IMR-90 (cell line): ENCODE measurements at regions not wholly inside any gene's neighbourhood (a gene's known extent, or its start where the extent isn't known, plus 50 kb on each side); places are given as distances from the start of the nearest gene placed in this dataset.

ENCODE experiments used
- ATAC-seq: fragments of 200-7000 bp; cut with Tn5 transposase; 2 replicates; pipeline ENCODE4 v1.9.1; 2020; ENCODE audit warnings: low read depth, mild to moderate bottlenecking, moderate library complexity
- BruUV-seq: library from RNA; stranded (reverse); fragments of 400-500 nt; replicated peaks from 2 replicates; lab custom pipeline; 2021; lab: Mats Ljungman, UMichigan
- CTCF ChIA-PET: fragments of 300-600 bp; formaldehyde crosslinking; extraction: SDS; loops from one replicate; lab custom pipeline; 2021; ENCODE audit warnings: antibody characterized with exemption; lab: Yijun Ruan, JAX
- POLR2A ChIA-PET: fragments of 300-600 bp; sonication (Branson Sonifier 250); formaldehyde crosslinking; loops from one replicate; lab custom pipeline; 2022; ENCODE audit warnings: antibody characterized with exemption; ENCODE audit not compliant: unreplicated experiment; lab: Charles Lee
- DNase-seq: peaks from one replicate; pipeline ENCODE4 v3.0.0; 2013
- H2AFZ ChIP-seq: replicated peaks from 2 replicates; pipeline ENCODE3; 2013; ENCODE audit warnings: low read length, mild to moderate bottlenecking; ENCODE audit not compliant: poor library complexity
- H2AK5ac ChIP-seq: 2 replicates; pipeline ENCODE4 v1.6.1; 2013; ENCODE audit warnings: low read depth, low read length, inconsistent platforms
- H2AK9ac ChIP-seq: replicated peaks from 2 replicates; pipeline ENCODE3; 2013; ENCODE audit warnings: mild to moderate bottlenecking, low read depth, low read length, moderate library complexity; ENCODE audit not compliant: poor library complexity
- H2BK120ac ChIP-seq: 2 replicates; pipeline ENCODE4 v1.6.1; 2013; ENCODE audit warnings: low read depth, low read length, inconsistent platforms
- H2BK15ac ChIP-seq: 3 replicates; pipeline ENCODE4 v1.6.1; 2013; ENCODE audit warnings: low read depth, low read length, inconsistent platforms
- H2BK20ac ChIP-seq: 2 replicates; pipeline ENCODE4 v1.6.1; 2013; ENCODE audit warnings: low read depth, mild to moderate bottlenecking, inconsistent platforms, low read length, moderate library complexity
- H2BK5ac ChIP-seq: 2 replicates; pipeline ENCODE4 v1.6.1; 2013; ENCODE audit warnings: mild to moderate bottlenecking, low read depth, low read length, inconsistent platforms; ENCODE audit not compliant: poor library complexity, severe bottlenecking
- H3K14ac ChIP-seq: replicated peaks from 2 replicates; pipeline ENCODE4 v1.6.1; 2013; ENCODE audit warnings: low read depth, low read length, inconsistent platforms
- H3K18ac ChIP-seq: 2 replicates; pipeline ENCODE4 v1.6.1; 2013; ENCODE audit warnings: low read depth, low read length, control low read depth
- H3K23ac ChIP-seq: 2 replicates; pipeline ENCODE4 v1.6.1; 2013; ENCODE audit warnings: low read depth, low read length, inconsistent platforms
- H3K27ac ChIP-seq: 2 replicates; pipeline ENCODE4 v1.5.1; 2013; ENCODE audit warnings: mild to moderate bottlenecking, control low read depth, low read length; ENCODE audit not compliant: insufficient read depth
- H3K27me3 ChIP-seq: 2 replicates; pipeline ENCODE4 v1.6.1; 2013; ENCODE audit warnings: low read length; ENCODE audit not compliant: control insufficient read depth, insufficient read depth
- H3K36me3 ChIP-seq: 2 replicates; pipeline ENCODE4 v1.6.1; 2013; ENCODE audit warnings: low read length, mixed read lengths; ENCODE audit not compliant: control insufficient read depth, insufficient read depth
- H3K4ac ChIP-seq: 2 replicates; pipeline ENCODE4 v1.6.1; 2013; ENCODE audit warnings: low read depth, low read length, inconsistent platforms
- H3K4me1 ChIP-seq: 2 replicates; pipeline ENCODE4 v1.6.1; 2013; ENCODE audit warnings: low read length, mixed read lengths; ENCODE audit not compliant: control insufficient read depth, insufficient read depth
- H3K4me2 ChIP-seq: 2 replicates; pipeline ENCODE4 v1.6.1; 2013; ENCODE audit warnings: low read depth, mild to moderate bottlenecking, control low read depth, low read length, moderate library complexity
- H3K4me3 ChIP-seq: 2 replicates; pipeline ENCODE4 v1.5.1; 2013; ENCODE audit warnings: low read depth, mild to moderate bottlenecking, control low read depth, low read length, moderate library complexity; ENCODE audit not compliant: insufficient read depth
- H3K56ac ChIP-seq: 2 replicates; pipeline ENCODE4 v1.6.1; 2013; ENCODE audit warnings: low read length, inconsistent platforms; ENCODE audit not compliant: insufficient read depth; ENCODE audit errors: extremely low read depth
- H3K79me1 ChIP-seq, 2 experiments: 2 replicates each; pipeline ENCODE4 v1.6.1; 2013; ENCODE audit warnings: low read length in 2 of 2, inconsistent platforms in 1 of 2, low read depth in 1 of 2
- H3K9ac ChIP-seq: 2 replicates; pipeline ENCODE4 v1.6.1; 2013; ENCODE audit warnings: low read depth, low read length, control low read depth
- H3K9me1 ChIP-seq: 2 replicates; pipeline ENCODE4 v1.6.1; 2013; ENCODE audit warnings: low read length, inconsistent platforms; ENCODE audit not compliant: insufficient read depth
- H3K9me3 ChIP-seq: 2 replicates; pipeline ENCODE4 v1.6.1; 2013; ENCODE audit warnings: low read length; ENCODE audit not compliant: control insufficient read depth, insufficient read depth
- H4K20me1 ChIP-seq: 2 replicates; pipeline ENCODE4 v1.6.1; 2013; ENCODE audit warnings: low read length, inconsistent platforms; ENCODE audit not compliant: insufficient read depth
- H4K5ac ChIP-seq: 2 replicates; pipeline ENCODE4 v1.6.1; 2013; ENCODE audit warnings: mild to moderate bottlenecking, low read depth, low read length, control low read depth
- H4K8ac ChIP-seq, 2 experiments: 2 replicates each; pipeline ENCODE4 v1.6.1; 2013; ENCODE audit warnings: low read depth in 2 of 2, low read length in 2 of 2, control low read depth in 1 of 2, inconsistent platforms in 1 of 2
- H4K91ac ChIP-seq: 2 replicates; pipeline ENCODE4 v1.6.1; 2013; ENCODE audit warnings: low read depth, low read length, inconsistent platforms; ENCODE audit not compliant: insufficient read depth
- BHLHE40 ChIP-seq: fragments of 150-350 bp; IDR thresholded peaks from 2 replicates; pipeline ENCODE4 v1.6.1; 2016; ENCODE audit warnings: mild to moderate bottlenecking, low read depth, low read length
- ELK1 ChIP-seq: fragments of 150-350 bp; IDR thresholded peaks from 2 replicates; pipeline ENCODE4 v1.6.1; 2016; ENCODE audit warnings: low read depth, mild to moderate bottlenecking, low read length, moderate library complexity, borderline replicate concordance
- RCOR1 ChIP-seq: IDR thresholded peaks from 2 replicates; pipeline ENCODE4 v1.6.1; 2012; ENCODE audit warnings: mild to moderate bottlenecking, low read length, improper control_type of control experiment; ENCODE audit not compliant: insufficient replicate concordance
- WGBS, 2 experiments: methylation state at CpG; one replicate each; pipeline versions ENCODE4 v1.1.5 to v1.1.7; 2013; ENCODE audit warnings: missing lambda C conversion rate in 2 of 2; ENCODE audit not compliant: insufficient read length in 1 of 2; ENCODE audit errors: extremely low coverage in 2 of 2; 5-methylcytosine and 5-hydroxymethylcytosine counted together
- dilution Hi-C: fragments of 300-500 bp; cut with HindIII; formaldehyde crosslinking; loops from one replicate; pipeline ENCODE4 v1.14.3; 2018; ENCODE audit warnings: low sequenced_read_pairs; ENCODE audit not compliant: unreplicated experiment
- in situ Hi-C: fragments of 300-500 bp; cut with MboI; formaldehyde crosslinking; loops from 3 replicates; pipeline ENCODE4 v1.14.3; 2019; ENCODE audit warnings: low sequenced_read_pairs, inconsistent platforms, mixed read lengths
- intact Hi-C: fragments of 100-400 bp; cut with micrococcal nuclease; formaldehyde crosslinking; loops from 2 replicates; pipeline ENCODE4 v1.10.0; 2022

DNA sequence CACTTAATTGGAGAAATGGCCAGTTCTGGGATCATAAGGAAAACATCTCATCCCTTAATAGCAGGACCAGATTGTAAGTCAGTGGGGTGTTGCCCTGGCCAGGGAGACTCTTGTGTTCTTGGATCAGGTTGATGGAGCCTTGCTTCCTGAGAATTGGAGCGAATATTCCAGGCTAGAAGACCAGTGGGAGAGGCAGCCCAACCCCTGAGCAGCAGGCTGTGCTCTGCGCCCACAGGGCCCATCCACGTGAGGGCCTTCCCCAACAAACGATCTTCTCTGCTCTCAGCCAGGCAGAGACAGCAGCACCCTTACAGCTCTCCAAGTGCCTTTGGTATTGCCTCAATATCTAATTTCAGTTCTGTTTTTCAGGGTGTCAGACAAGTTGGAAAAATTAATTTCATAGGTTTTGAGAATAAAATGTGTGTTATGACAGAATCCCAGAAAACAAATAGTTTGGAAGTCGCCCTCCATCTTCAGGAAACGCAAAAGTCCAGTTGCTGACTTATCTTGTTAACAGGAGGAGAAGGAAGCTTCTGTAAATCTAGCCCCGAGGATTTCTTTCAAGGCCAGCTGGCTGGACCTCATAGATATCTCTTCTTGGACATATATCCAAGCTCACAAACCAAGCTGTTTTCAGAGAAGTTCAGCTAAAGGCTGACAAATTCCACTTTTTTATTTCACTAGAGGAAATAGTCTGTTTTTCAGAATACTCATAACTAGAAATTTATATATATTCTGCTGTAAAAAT, 105.5 kb downstream of the COPS8 start (continued):
- TF ChIP-seq BHLHE40, result no peak

- Histone ChIP-seq H2AFZ (peak overlapping the region; percentile 76), H3K79me1 (peaks cover 3 to 14% of the 10 kb centered on the region in 2 experiments; a peak in 2 of 4 replicates)
- POLR2A ChIA-PET, result no interaction called here
Observed at GRCh38 chr2:237191714-237192081, 106.0 kb downstream of the COPS8 start.

More at GRCh38 chr2:237191714-237192081, 106.0 kb downstream of the COPS8 start:
- no peak for DNase-seq
- peak overlapping the region; percentile 95 for H2AK5ac ChIP-seq
- H3K4me1 ChIP-seq, result peaks cover 20% of the 10 kb centered on the region
- peak overlapping the region; percentile 98; the same call in 1 of the 2 replicates for H3K18ac ChIP-seq
- intact Hi-C loops, result no loop called here
- peak overlapping the region; percentile 78 for H2BK120ac ChIP-seq
- H3K36me3 ChIP-seq, result no peaks in the 10 kb centered on the region
- H3K9me3 ChIP-seq, result no peaks in the 10 kb centered on the region
- H3K27me3 ChIP-seq, result no peaks in the 10 kb centered on the region
- peak overlapping the region; percentile 92 for H2BK20ac ChIP-seq
- ATAC-seq, result no peak
- no peak overlapping the region for H3K9ac ChIP-seq
- no TSS peak for BruUV-seq
- no peak overlapping the region for H3K4me2 ChIP-seq
- dilution Hi-C loops, result no loop called here
- H2BK5ac ChIP-seq, result peak overlapping the region; percentile 40
- H3K14ac ChIP-seq, result peak overlapping the region; percentile 75; the same call in 1 of the 2 replicates
- CTCF ChIA-PET, result interaction anchor here (0.7 kb wide), 1 partner anchor 19 kb away, joined by 3 read pairs; no protein-coding TSS in a partner anchor
- no peak overlapping the region for H3K23ac ChIP-seq
- peak overlapping the region; percentile 75 for H4K91ac ChIP-seq
- peaks cover 14% of the 10 kb centered on the region for H3K9me1 ChIP-seq
- TF ChIP-seq ELK1, result no peak
- no peak for TF ChIP-seq RCOR1
- in situ Hi-C loops, result no loop called here
- H3K56ac ChIP-seq, result no peak overlapping the region
- H2AK9ac ChIP-seq, result peak overlapping the region; percentile 88
- H3K27ac ChIP-seq, result peak overlapping the region; percentile 59
- WGBS, 2 experiments, result no CpG with 5 or more reads among the region's 8 CpGs
- H4K5ac ChIP-seq, result peak overlapping the region; percentile 66
- H3K4me3 ChIP-seq, result no peak overlapping the region
- no peaks in the 10 kb centered on the region for H4K20me1 ChIP-seq
- peak overlapping the region; percentile 87 to 92; a peak in 3 of 4 replicates for H4K8ac ChIP-seq
- peak overlapping the region; percentile 97; the same call in 2 of the 3 replicates for H2BK15ac ChIP-seq
- H3K4ac ChIP-seq, result peak overlapping the region; percentile 93
